GM19328 (cell line): ENCODE measurements at regions not wholly inside any gene's neighbourhood (a gene's known extent, or its start where the extent isn't known, plus 50 kb on each side); places are given as distances from the start of the nearest gene placed in this dataset.

Experiments
- ATAC-seq: cut with Tn5 transposase; IDR thresholded peaks from one replicate; pipeline ENCODE4 v1.9.1; 2021; ENCODE audit warnings: mild to moderate bottlenecking, moderate library complexity; ENCODE audit not compliant: unreplicated experiment

DNA sequence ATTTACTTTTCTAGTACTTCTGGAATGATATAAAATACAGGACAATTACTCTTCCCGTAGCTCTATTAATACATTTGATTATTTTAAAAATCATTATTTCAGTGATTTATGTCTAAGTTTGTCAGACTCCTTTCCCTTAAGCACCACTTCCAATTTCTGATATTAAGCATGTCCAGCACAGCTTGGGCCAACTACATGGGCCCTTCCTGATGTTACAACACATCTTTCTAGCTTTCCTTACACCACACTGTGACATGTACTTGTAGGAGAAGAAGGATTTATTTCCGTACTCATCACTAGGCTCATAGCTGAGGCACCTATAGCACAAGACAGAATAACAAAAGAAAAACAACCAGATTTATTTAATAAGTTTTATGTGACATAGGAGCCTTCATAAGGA lies 134.8 kb upstream of the HNRNPA3 start:
- no peak for ATAC-seq

DNA sequence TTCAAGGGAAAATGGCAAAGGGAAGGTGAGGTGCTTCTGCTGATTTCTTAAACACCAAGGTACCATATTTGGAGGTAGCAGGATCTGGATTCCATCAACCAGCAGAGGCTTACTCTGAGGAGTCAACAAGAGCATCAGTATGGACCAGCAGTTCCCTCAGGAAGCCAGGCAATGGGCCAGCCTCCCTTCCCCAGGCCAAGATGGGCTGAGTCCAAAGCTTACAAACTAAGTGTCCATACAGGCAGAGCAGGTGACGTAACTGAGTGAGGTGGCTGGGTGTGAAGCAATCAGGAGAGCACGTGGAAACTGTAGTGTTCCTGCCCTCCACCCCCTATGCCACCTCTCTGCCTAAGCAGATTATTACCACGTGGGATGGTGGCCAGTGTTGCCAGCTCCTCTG lies 134.2 kb upstream of the HNRNPA3 start:
- ATAC-seq, result no peak

DNA sequence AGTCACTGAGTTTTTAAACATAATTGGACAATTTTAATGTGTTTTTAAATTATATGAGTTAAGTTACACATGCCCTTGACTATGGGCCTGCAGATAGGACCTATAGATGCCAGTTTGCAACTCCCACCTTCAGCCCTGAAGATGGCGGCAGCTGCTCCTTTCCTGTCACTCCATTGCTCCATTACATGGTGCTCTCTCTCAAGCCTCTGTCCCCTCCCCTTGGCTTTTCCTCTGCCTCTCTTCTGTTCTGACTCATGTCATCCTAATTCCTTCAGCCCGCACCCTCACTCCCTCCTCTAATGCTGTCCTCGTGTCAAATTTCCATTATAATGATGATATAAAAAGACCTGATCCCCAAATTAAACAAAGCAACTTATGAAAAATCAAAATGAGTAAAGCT lies 133.7 kb upstream of the HNRNPA3 start:
- ATAC-seq, result no peak

DNA sequence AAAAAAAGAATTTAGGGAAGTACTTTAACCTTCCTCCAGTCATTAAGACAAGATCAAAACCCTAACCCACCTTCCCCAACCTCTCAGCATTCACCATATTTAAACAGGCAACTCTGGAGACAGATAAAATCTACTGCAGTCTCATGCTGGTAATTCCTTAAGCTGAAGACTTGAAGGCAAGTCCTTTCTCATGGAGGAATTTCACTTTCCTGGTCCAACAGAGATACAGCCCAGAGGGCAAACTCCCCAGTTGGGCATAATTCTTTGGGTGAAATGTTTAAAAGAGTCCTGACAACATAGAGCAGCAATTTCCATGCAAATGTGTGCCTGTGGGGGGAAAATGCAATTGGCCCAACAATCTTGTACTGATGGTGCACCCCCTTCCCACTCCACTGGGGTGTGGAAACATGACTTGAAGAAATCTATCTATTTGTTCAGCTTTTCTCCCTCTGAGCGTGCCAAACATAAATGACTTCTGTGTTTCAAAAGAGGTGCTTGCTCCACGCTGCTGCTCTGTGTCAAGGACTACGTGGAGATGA lies 131.8 kb upstream of the HNRNPA3 start:
- ATAC-seq, result no peak

DNA sequence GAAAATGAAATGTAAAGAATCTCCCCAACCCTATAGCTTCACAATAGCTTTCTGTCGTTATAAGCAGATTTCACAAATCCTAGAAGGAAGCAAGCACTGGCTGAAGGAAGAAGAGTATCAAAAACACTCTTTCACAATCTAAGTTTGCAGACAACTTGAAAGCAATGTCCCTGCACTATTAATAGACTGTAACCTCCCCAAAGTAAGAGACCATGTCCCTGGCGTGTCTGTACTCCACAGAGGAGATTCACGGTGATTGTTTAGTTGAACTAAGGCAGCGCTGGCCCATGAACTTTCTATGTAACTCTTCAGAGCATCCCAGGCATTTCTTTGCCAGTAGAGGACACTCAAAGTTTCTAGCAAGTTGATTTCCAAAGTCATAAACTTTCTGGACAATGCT lies 128.0 kb upstream of the HNRNPA3 start:
- ATAC-seq, result no peak

DNA sequence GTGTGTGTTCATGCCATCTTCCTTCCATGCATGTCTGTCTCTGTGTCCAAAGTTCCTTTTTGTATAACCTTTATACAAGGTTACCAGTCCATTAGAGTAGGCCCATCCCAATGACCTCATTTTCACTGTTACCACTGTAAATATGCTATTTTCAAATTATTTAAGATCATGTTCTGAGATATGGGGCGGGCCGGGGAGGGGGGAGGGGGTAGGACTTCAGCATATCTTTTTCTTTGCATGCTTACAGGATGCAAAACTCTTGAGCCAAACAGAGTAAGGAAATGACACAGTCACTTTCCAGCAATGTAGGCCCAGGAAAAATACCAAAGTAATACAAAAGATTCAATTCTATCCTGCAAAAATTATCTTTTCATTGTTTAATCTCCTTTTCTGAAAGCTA lies 124.1 kb upstream of the HNRNPA3 start:
- no peak for ATAC-seq

DNA sequence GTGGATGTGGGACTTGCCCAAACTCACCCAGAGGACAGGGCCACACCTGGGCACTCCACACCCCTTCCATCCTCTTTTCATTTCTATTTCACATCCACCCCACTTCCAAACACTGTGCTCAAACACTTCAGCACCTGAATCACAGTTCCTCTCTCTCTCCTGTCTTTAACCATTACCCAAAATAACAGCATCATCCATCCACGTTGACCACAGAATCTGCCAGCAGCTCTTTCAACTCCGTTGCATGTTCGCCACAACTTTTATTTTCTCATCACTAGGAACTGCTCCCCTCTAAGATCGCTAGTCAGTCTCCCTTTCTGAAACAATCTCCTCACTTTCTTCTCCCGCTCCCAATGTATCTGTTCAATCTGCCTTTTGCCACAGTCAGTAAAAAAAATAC lies 121.6 kb upstream of the HNRNPA3 start:
- ATAC-seq, result no peak

DNA sequence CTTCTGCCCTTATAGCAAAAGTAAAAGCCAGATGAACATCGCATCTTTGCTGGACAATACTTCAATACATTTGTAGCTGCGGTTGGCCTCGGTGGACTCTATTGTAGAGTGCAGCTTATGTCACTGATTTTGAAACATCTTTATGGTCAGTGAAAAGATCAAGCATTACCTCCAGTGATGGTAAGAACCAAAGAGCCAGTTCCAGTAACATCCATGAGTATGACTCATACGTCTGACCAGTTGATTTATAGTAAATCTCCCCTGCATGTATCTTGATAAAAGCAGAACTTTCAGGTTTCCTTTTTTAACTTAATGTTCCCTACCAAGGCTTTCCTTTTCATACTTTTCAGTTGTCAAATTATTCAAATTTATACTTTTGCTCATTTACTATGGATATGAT lies 119.2 kb upstream of the HNRNPA3 start:
- ATAC-seq, result no peak

DNA sequence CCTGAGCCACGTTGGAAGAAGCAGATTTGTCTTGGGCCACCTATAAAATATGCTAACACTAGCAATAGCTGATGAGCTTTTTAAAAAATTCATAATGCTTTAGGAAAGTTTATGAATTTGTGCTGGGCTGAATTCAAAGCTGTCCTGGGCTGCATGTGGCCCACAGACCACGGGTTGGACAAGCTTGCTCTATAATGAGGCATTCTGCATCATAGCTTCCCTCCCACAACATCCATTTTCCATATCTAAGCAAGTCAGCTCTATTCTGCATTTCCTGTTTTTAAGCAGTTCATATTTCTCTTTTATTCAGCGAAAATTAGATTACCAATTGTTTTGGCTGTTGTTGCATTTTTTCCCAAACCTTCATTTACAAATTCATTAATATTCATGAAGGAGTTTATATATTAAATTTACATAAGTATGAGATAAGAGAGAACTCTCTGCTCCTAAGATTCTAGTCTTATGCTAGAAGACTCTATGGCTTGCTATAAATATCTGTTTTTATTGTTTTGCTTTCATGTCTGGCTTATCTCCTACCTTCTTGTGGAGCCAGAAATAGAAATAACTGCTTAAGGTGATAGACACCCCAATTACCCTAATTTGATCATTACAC lies 114.5 kb upstream of the HNRNPA3 start:
- ATAC-seq, result no peak

DNA sequence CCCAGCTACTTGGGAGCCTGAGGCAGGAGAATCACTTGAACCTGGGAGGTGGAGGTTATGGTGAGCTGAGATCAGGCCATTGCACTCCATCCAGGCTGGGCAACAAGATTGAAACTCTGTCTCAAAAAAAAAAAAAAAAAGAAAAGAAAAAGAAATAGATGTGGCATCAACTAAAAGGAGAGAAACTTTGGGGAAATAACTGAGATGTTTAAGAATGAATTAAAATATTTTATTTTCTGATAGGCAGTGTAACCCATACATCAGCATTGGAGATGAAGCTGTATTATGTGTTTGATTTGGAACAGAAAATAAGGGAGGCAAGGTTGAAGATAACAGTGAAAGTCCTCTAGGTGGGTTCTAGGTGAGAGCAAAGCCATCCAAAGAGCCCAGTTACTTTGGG lies 110.7 kb upstream of the HNRNPA3 start:
- ATAC-seq, result no peak

DNA sequence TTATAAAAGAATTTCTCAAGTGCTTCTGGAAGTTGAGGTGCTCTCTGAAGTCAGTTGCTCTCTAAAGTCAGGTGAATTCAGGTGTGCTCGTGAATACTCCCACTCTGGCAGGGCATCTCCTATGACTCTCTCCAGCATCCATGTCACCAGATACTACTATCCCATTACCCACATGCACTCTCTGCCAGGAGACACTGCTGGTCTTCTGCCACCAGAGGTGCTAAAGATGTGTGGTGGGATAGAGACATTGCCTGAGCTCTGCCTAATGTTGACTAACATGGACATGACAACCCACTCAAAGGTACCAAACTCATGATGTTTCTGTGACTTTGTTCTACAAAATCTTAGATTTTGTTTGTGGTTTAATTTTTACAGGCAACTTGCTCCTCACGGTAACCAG lies 106.4 kb upstream of the HNRNPA3 start:
- ATAC-seq, result no peak

DNA sequence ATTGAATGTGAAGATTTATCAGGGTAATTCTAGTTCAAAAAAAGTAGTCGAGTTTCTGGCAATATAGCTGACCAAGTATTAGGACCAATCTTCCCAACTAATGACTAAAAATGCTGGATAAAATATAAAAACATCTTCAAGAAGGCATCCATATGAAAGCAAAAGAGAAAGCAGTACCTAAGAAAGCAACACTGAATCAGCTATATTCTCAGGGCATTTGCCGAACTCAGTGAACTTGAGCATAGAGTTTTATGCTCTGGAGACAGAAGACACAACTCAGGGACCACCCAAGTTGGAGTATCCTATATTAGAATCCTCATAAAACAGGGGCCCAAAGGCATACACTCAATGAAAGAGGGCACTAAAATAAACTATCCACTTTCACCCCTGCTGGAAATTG lies 103.7 kb upstream of the HNRNPA3 start:
- ATAC-seq, result no peak

DNA sequence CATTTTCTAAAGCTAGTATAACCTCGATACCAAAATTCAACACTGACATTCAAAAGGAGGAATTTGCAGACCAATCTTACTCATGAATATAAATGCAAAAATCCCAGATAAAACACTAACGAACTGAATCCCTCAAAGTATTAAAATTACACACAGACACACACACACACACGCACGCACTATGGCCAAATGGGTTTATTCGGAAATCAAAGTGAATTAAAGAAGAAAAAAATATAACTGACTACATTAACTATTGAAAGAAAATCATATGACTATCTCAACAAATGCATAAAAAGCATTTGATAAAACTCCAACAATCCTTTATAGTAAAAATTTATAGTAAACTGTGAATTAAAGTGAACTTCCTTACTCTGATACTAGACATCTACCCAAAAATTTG lies 97.9 kb upstream of the HNRNPA3 start:
- no peak for ATAC-seq

DNA sequence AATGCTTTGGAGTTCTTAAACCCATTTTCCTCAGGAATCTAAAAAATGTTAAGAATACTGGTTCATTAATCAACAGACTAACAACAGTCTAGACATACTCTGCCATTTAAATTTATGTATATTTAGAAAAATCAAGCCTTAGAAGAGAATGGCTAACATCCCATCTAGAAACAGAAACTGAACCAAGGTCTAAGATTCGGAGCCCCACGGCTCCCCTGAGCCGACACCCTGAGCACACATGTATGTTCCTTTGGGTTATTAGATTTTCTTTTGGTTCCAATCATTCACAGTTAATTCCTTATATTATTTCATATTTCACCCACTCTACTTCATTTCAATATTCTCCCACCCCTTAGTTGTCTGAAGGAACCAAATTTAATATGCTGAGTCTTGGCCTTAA lies 94.8 kb upstream of the HNRNPA3 start:
- no peak for ATAC-seq

DNA sequence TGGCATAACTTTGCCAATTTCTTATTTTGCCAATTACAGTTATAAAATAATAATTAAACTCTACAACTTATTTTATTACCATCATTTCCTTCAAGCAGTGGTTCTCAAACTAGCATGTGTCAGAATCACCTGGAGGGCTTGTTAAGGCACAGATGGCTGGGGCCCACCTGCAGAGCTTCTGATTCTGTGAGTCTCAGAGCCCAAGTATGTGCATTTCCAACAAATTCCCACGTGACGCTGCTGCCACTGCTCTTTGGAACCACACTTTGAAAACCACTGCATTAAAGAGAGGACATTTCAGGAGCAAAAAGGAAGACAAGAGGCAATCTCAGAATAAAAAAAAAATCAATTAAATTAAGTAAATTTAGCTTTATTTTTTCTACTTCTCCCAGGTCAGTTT lies 94.0 kb upstream of the HNRNPA3 start:
- no peak for ATAC-seq

DNA sequence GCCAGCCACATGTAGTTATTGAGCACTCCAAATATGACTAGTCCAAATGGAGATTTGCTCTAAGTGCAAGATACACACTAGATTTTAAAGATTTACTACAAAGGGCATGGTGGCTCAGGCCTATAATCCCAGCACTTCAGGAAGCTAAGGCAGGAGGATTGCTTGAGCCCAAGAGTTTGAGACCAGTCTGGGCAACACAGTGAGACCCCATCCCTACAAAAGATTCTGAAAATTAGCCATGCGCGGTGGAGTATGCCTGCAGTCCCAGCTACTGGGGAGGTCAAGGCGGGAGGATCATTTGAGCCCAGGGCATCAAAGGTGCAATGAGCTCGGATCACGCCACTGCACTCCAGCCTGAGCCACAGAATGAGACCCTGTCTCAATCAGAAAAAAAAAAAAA lies 93.5 kb upstream of the HNRNPA3 start:
- no peak for ATAC-seq

DNA sequence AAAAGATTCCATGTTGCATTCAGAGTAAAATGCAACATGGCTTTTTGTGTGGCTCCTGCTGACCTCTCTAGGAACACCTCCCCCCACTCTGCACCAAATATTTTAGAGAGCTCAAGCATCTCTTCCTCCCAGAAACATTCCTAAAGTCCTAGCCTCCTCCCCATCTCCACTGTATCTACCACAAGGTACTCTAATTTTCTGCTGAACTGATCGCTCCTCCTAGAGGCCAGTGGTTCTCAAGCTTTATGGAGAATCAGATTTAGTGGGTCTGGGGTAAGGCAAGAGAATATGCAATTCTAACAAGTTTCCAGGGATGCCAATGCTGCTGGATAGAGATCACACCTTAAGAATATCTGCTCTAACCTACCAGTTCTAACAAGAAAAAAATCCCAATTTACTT lies 89.5 kb upstream of the HNRNPA3 start:
- no peak for ATAC-seq

DNA sequence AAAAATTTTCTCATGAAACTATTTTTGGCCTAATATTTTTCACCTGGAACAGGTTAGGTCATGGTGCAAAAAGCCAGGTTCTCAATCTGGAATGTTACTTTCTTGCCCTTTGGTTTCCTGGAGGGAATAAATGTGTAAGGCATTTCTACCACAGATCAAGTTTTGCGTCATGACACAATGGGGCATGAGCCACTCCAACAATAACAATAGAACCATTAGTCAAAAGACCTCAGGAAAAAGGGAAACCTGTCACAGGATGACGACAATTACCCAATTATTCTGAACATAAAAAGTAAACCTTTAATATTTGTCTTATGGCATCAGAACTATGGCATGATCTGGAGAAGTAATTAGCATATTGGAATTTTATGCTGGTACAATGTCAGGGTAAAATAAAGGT lies 88.2 kb upstream of the HNRNPA3 start:
- ATAC-seq, result no peak

DNA sequence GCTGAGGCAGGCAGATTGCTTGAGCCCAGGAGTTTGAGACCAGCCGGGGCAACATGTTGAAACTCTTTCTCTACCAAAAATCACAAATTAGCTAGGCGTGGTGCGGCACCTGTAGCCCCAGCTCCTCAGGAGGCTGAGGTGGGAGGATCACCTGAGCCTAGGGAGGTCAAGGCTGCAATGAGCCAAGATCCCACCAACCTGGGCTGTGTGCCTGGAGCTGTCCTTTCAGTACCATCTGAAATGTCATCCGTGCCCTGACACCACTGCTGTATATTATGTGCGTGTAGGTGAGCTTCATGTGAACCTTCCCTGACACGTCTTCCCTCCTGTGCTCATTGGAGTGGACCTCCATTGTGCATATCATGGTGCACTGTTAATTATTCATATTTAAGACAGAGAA lies 84.8 kb upstream of the HNRNPA3 start:
- ATAC-seq, result no peak

DNA sequence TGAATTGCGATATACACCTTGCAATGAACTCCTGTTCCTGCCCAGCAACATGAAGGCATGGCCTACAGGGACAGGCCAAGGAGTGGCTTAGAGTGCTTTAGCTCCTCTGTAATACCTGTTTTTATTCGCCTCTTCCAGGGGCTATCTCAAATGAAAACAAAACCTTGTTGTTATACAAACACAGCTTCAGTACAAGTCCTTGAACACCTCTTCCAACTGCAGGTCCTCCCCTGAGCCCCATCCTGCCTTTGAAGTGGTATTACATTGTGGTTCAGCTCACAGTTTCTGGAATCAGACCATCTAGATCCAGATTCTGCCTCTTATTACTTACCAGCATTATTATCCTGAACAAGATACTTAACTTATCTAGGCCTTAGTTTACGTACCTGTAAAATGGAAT lies 83.0 kb upstream of the HNRNPA3 start:
- no peak for ATAC-seq

DNA sequence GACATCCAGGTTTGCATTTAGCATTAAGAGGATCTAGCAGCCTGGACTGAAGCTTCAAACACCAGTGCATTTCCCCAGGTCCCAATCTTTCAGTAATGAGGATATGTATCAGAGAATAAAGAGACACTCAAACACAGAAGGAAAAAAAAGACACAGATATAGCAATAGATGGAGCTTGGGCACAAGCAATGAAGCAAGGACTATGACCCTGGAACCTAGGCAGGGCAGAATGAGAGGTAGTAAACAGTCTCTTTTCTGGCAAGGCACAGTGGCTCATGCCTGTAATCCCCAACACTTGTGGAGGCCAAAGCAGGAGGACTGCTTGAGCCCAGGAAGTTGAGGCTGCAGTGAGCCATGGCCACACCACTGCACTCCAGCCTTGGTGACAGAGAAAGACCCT lies 80.7 kb upstream of the HNRNPA3 start:
- no peak for ATAC-seq

DNA sequence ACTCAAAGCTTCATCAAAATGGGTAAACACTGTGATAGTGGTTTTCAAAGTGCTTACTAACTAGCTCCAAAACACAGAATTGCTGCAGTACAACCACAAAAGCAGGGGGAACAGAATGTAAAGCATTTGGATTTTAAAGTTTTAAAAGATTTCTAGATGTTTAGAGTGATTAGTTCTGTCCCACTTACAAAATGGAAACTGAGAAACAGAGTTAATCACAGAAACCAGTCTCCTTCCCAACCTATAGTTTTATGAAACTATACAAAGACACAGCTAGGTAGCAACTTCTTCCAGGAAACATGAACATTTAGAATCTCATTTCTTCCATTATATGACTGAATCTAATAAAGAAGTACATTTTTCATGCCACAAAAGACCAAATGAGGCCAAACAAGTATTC lies 73.8 kb upstream of the HNRNPA3 start:
- ATAC-seq, result no peak

DNA sequence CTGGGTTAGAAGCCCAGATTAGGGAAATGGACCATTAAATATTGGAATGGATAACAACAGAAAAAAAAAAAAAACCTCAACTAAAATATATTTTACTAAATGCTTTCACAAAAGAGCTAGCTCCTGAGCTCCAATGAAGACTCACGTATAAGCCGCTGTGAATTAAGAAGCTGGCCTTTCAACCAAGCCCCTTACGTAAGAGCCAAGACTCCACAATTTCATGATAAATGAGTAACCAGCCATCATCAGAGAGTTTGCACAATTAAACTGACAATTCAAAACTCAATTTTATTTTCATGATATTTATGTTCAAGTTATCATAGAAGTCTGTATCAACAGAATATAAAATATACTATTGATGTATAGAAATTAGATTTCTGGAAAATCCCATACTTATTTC lies 70.7 kb upstream of the HNRNPA3 start:
- no peak for ATAC-seq
